Neural cell (in vitro differentiated cells): ENCODE measurements at regions not wholly inside any gene's neighbourhood (a gene's known extent, or its start where the extent isn't known, plus 50 kb on each side); places are given as distances from the start of the nearest gene placed in this dataset.

ENCODE experiments used
- CTCF ChIP-seq: fragments of 450-650 bp; IDR thresholded peaks from 2 replicates; pipeline ENCODE4 v1.5.1; 2014; ENCODE audit warnings: antibody characterized with exemption, mild to moderate bottlenecking, moderate library complexity; ENCODE audit not compliant: poor library complexity, severe bottlenecking
- EZH2 ChIP-seq: fragments of 200-600, 300-800 bp; shearing (Covaris generic), sonication (generic); IDR thresholded peaks from 2 replicates; pipeline ENCODE4 v1.6.1; 2014; ENCODE audit warnings: antibody characterized with exemption, low read length, borderline replicate concordance, mild to moderate bottlenecking; ENCODE audit not compliant: insufficient read depth, poor library complexity, severe bottlenecking

GRCh38 chr18:43794363-43794762 is 517.1 kb upstream of the SYT4 start:
- TF ChIP-seq CTCF (no peak), EZH2 (no peak)
